ENCODE measurements at regions not wholly inside any gene's neighbourhood (a gene's known extent, or its start where the extent isn't known, plus 50 kb on each side); places are given as distances from the start of the nearest gene placed in this dataset.

- DNase-seq (ENCODE audit: low spot score), result no peak
- H3K4me3 ChIP-seq (ENCODE audit: severe bottlenecking), result no peak overlapping the region
- no peaks in the 10 kb centered on the region for H3K9me3 ChIP-seq (ENCODE audit: severe bottlenecking)
- TF ChIP-seq, protein P1, sequence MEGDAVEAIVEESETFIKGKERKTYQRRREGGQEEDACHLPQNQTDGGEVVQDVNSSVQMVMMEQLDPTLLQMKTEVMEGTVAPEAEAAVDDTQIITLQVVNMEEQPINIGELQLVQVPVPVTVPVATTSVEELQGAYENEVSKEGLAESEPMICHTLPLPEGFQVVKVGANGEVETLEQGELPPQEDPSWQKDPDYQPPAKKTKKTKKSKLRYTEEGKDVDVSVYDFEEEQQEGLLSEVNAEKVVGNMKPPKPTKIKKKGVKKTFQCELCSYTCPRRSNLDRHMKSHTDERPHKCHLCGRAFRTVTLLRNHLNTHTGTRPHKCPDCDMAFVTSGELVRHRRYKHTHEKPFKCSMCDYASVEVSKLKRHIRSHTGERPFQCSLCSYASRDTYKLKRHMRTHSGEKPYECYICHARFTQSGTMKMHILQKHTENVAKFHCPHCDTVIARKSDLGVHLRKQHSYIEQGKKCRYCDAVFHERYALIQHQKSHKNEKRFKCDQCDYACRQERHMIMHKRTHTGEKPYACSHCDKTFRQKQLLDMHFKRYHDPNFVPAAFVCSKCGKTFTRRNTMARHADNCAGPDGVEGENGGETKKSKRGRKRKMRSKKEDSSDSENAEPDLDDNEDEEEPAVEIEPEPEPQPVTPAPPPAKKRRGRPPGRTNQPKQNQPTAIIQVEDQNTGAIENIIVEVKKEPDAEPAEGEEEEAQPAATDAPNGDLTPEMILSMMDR (IDR thresholded peaks at IDR 0.05; ENCODE audit: poor library complexity, severe bottlenecking), result no peak
- H3K27ac ChIP-seq (ENCODE audit: poor library complexity, severe bottlenecking), result no peak overlapping the region
- H3K4me1 ChIP-seq (ENCODE audit: insufficient read depth, poor library complexity, severe bottlenecking), result no peaks in the 10 kb centered on the region
- ATAC-seq (ENCODE audit: low read depth), result no peak
- H3K36me3 ChIP-seq (ENCODE audit: low read depth), result no peaks in the 10 kb centered on the region
- no peaks in the 10 kb centered on the region for H3K27me3 ChIP-seq (ENCODE audit: insufficient read depth, poor library complexity, severe bottlenecking)
Measured at GRCh38 chr12:84436134-84436533, 476.5 kb downstream of the SLC6A15 start.

GRCh38 chr12:84435682-84436081 is 476.9 kb downstream of the SLC6A15 start:
- TF ChIP-seq, protein P1 (IDR thresholded peaks at IDR 0.05; ENCODE audit: poor library complexity, severe bottlenecking), result no peak
- H3K36me3 ChIP-seq (ENCODE audit: low read depth), result no peaks in the 10 kb centered on the region
- no peaks in the 10 kb centered on the region for H3K4me1 ChIP-seq (ENCODE audit: insufficient read depth, poor library complexity, severe bottlenecking)
- no peak overlapping the region for H3K4me3 ChIP-seq (ENCODE audit: severe bottlenecking)
- no peak overlapping the region for H3K27ac ChIP-seq (ENCODE audit: poor library complexity, severe bottlenecking)
- no peaks in the 10 kb centered on the region for H3K9me3 ChIP-seq (ENCODE audit: severe bottlenecking)
- H3K27me3 ChIP-seq (ENCODE audit: insufficient read depth, poor library complexity, severe bottlenecking), result no peaks in the 10 kb centered on the region
- no peak for DNase-seq (ENCODE audit: low spot score)
- no peak for ATAC-seq (ENCODE audit: low read depth)

GRCh38 chr12:84422340-84422739 is 490.3 kb downstream of the SLC6A15 start:
- TF ChIP-seq, protein P1 (IDR thresholded peaks at IDR 0.05; ENCODE audit: poor library complexity, severe bottlenecking), result no peak
- H3K27ac ChIP-seq (ENCODE audit: poor library complexity, severe bottlenecking), result no peak overlapping the region
- H3K4me1 ChIP-seq (ENCODE audit: insufficient read depth, poor library complexity, severe bottlenecking), result no peaks in the 10 kb centered on the region
- no peaks in the 10 kb centered on the region for H3K9me3 ChIP-seq (ENCODE audit: severe bottlenecking)
- no peak for ATAC-seq (ENCODE audit: low read depth)
- H3K36me3 ChIP-seq (ENCODE audit: low read depth), result no peaks in the 10 kb centered on the region
- no peaks in the 10 kb centered on the region for H3K27me3 ChIP-seq (ENCODE audit: insufficient read depth, poor library complexity, severe bottlenecking)
- no peak for DNase-seq (ENCODE audit: low spot score)
- no peak overlapping the region for H3K4me3 ChIP-seq (ENCODE audit: severe bottlenecking)

- TF ChIP-seq, protein P1 (IDR thresholded peaks at IDR 0.05; ENCODE audit: poor library complexity, severe bottlenecking), result no peak
- no peak for ATAC-seq (ENCODE audit: low read depth)
Measured at GRCh38 chr12:84421103-84421502, 491.5 kb downstream of the SLC6A15 start.

DNA sequence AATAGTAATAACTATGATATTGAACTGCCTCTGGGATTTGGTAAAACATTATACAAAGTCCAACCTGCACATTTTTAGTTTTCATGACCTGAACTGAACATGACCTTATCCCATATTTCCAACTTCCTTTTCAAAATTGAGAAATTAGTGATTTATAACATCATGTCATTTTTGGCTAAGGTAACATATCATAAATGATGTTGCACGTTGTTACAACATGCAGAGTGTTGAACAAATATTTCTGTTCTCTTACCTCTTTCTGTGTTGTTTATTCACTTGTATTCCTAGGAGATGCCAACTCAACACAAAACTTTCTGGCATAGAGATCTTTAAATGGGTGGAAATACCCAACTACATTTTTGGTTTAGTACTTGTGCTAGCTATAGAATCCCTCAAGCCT is 496.0 kb downstream of the SLC6A15 start:
- TF ChIP-seq, protein P1 (IDR thresholded peaks at IDR 0.05; ENCODE audit: poor library complexity, severe bottlenecking), result no peak
- Histone ChIP-seq H3K27ac (ENCODE audit: poor library complexity, severe bottlenecking) (no peak overlapping the region), H3K27me3 (ENCODE audit: insufficient read depth, poor library complexity, severe bottlenecking) (no peaks in the 10 kb centered on the region), H3K4me3 (ENCODE audit: severe bottlenecking) (no peak overlapping the region), H3K9me3 (ENCODE audit: severe bottlenecking) (no peaks in the 10 kb centered on the region), H3K4me1 (ENCODE audit: insufficient read depth, poor library complexity, severe bottlenecking) (no peaks in the 10 kb centered on the region), H3K36me3 (ENCODE audit: low read depth) (no peaks in the 10 kb centered on the region)
- ATAC-seq (ENCODE audit: low read depth) (no peak), DNase-seq (ENCODE audit: low spot score) (no peak)

More at GRCh38 chr12:84421103-84421502, 491.5 kb downstream of the SLC6A15 start:
- H3K9me3 ChIP-seq (ENCODE audit: severe bottlenecking), result no peaks in the 10 kb centered on the region
- DNase-seq (ENCODE audit: low spot score), result no peak
- H3K36me3 ChIP-seq (ENCODE audit: low read depth), result no peaks in the 10 kb centered on the region
- no peaks in the 10 kb centered on the region for H3K4me1 ChIP-seq (ENCODE audit: insufficient read depth, poor library complexity, severe bottlenecking)
- H3K4me3 ChIP-seq (ENCODE audit: severe bottlenecking), result no peak overlapping the region
- no peak overlapping the region for H3K27ac ChIP-seq (ENCODE audit: poor library complexity, severe bottlenecking)
- H3K27me3 ChIP-seq (ENCODE audit: insufficient read depth, poor library complexity, severe bottlenecking), result no peaks in the 10 kb centered on the region
